ENCODE measurements at regions not wholly inside any gene's neighbourhood (a gene's known extent, or its start where the extent isn't known, plus 50 kb on each side); places are given as distances from the start of the nearest gene placed in this dataset.
"Not testable (repeated sequence)": the region's sequence is repeated elsewhere in the genome, so short reads cannot be mapped to it uniquely, and the experiment has no call there.

DNA sequence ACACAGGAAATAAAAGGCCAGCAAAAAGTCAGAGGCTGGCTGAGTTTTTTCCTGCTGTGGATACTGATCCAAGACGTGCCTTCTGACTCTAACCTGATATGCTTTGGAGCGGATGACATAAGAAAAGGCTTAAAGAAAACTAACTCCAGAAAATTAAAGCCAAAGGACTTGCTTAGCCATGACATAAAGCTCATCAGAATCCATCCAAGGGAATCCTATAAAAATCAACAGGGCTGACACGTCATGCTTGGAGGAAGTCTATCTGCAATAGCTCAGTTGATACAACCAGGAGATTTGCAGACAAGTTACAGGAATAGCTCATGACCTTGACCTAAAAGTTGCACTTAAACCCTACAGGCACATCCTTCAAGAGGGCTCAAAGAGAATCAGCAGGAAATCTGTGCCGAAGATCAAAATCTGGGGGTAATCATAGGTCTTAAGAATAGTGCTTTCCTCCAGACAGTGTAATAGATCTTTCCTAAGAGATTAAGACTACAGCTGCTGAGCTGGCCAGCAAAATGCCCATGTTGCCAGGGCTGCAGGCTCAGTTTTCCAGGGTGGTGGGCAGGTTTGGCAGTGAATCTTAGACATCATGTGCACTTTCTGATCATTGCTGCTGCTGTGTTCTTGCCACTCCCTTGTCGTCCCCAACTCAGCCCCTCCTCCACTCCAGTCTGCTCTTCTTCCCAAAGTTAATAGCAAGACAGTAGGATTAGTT is 111.5 kb upstream of the SVIL start:
- no peak for DNase-seq

DNA sequence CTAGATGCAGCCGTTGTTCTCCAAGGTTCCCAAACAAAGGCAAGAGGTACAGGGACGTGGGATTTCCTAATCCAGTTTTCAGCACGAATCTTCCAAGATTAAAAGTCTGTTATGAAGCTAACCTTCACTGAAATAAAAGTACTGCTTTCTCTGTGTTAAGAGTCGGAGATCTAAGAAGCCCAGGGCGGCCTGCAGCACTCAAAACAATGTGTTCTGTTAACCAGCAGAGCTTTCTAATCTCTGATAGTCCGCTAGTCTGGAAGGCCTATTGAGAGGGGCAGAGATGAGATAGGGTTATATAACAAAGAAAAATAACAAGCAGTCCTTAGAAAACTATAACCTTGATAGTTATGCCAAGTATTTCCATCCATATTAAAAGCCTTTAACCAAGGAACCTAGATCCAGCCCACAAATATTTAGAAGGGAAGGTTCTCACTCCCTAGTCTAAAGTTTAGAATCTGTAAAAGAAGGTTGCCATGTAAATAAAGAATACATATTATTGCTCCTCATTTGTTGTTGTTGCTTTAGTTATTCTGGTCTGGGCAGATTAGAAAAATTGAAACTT is 106.3 kb upstream of the SVIL start:
- no peak for DNase-seq

DNA sequence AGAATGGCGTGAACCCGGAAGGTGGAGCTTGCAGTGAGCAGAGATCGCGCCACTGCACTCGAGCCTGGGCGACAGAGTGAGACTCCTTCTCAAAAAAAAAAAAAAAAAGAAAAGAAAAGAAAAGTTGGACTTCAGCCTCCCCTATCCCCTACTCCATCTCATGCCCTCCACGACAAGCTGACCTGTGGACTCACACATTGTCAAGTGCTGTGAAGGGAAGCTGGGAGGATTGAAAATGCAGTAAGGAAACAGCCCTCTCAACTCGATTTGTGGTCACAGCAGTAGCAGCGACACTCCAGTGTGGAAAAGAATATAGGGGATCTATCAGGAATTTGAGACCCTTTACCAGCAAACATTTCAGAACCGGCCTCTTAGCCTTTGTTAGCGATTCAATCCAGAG is 103.6 kb upstream of the SVIL start:
- no peak for DNase-seq

DNA sequence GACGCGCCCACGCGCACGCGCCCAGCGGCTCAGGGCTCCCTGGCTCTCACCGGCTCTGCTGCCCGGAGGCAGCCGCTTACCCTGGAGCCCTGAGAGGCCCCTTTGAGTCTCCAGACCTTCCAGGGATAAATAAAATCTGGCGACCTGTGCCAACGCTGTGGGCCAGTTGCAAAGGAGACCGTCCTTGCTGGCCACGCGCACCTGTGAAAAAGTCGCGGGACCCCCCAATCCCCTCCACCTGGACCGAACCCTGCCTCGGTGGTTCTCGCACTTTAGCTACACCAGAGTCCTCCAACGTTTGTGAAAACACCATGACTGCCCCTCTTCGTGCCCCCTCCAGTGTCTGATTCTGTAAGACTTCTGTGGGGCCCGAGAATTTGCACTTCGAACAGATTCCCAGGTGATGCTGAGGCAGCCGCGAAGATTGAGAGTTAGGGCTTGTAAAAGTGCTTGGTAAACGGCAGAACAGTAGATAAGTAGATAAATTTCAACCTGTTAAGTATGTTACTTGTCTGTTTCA is 102.4 kb upstream of the SVIL start:
- no peak for DNase-seq

DNA sequence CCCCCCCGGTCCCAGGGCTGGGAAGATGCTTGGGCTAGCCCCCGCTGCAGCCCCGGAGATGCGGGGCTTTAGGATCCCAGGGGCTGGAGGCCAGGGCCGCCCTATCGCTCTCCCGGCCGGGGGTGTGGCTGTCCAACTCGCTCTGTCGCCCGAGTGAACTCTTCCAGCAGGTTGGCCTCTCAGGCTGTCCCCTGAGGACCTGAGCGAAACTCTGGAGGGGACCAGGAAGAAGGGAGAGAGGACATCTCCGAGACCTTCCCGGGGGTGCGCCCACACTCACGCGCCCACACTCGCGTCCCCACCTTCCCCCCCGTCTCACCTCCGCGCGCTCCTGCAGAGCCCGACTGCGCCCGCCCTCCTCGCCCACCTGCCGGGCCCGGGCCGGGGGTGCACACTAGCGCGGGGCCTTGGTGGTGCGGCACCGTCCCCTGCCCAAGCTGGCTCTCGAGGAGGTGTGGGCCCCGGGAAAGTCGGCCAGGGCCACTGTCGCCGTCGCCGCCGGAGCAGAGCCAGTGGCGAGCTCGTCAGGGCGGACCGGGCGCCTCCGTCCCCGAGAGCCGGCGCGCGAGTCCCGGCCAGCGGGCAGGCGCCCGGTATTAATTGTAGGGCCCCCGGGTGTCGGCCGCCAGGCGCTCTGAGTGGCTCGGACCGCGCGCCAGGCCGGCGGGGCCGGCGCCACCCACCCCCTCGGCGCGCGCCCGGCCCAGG is 101.7 kb upstream of the SVIL start:
- peak; percentile 81 for DNase-seq

DNA sequence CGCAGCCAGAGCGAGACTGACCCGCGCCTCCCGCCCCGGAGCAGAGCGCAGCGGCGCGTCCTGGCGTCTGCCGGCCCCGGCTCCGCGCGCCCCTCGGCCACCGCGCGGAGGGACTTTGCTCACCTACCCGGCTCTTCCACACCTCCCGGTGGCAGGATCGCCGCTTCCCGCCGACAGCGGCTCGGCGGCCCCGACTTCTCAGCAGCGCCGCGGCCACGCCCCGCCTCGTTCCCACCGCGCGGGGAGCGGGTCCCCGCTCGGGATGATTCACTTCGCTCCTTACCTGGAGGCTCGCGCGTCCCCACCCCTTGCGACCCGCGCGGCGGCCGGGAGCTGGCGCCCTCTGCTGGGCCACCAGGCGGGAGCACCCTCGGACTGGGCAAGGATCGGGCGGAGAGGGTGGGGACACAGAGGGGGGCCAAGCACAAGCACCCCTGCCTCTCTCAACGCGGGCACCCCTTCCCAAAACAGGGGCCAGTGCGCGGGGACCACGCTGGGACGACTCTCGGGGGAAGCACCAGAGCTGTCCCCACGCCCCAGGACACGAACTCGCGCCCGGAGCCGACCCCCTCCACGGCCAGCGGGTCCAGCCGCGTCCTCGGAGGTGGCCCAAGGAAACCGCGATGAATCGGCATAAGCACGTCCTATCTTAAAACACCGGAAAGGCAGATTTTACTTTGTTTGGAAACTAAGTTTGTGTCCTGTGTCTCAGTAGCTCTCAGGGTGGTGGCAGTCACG is 101.0 kb upstream of the SVIL start:
- DNase-seq, result peak; percentile 95

DNA sequence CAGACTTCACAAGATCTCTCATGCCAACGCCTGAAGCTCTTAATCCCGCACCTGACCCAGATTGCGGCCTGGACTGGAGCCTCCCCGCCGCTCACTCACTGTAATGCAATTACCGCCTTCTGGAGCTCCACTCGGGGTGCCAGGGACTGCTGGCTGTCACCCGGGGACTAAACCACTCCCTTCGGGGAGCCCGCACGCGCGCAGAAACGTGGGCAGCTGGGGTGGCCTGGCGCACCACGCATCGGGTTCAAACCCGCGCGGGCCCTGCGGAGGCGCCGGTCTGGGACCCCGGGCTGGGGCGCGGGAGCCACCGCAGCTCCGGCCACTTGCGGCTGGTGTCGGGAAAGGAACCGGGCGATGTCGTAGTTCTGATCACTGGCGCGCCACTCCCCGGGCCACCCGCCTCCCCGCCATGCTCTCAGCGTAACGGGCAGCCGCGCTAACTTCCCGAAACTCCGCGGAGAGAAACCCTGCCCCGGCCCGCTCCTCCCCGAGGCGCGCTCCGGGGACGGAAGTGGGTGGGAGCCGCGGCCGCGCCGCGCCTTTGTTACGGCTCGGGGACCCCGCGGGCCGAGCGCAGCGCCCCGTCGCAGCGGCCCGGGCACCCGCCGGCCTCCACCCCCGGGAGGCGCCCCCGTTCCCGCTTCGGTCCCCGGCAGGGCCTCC is 100.3 kb upstream of the SVIL start:
- DNase-seq, result peak; percentile 81

DNA sequence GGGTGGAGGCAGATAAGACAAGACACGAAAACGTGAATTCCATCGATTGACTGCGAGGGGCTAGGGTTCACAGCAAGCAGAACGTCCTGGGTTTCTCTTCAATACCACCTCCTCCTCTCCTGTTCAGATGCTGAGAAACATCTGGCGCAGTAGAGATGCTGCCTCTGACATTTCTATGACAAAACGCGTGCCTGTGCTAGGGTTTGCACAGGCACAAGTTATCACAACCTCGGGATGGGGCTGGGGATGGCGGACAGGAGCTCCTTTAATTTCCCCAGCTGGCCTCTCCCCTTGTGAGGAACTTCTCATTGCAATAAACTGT is 99.8 kb upstream of the SVIL start:
- DNase-seq, result no peak

DNA sequence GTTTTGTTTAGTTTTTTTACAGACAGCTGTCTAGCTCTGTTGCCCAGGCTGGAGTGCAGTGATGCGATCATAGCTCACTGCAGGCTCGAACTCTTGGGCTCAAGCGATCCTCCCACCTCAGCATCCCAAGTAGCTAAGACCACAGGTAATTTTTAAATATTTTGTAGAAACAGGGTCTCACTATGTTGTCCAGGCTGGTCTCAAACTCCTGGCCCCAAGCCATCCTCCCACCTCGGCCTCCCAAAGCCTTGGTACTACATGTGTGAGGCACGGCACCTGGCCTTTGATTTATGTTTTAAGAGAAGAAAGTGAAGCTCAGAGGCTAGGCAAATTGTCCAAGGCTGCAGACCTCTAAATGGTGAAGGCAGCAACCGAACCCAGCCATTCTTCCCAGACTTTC is 98.6 kb upstream of the SVIL start:
- DNase-seq, result no peak

DNA sequence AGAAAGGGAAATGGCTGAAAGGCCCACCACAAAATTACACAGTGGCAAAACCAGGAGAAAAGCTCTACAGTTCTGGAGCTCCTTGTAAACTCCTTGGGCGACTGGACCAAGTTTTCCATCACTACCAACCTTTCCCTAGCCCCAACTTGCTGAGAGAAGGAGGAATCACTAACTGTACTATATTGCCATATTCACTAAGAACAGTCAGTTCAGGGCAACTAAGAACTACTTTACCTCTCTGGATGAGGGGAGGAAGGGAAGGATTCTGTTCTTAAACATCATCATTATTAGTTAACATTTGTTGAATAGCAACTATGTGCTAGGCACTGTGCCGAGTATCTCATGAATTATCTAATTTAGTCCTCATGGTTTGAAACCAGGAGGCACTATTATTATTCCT is 98.1 kb upstream of the SVIL start:
- DNase-seq, result no peak

DNA sequence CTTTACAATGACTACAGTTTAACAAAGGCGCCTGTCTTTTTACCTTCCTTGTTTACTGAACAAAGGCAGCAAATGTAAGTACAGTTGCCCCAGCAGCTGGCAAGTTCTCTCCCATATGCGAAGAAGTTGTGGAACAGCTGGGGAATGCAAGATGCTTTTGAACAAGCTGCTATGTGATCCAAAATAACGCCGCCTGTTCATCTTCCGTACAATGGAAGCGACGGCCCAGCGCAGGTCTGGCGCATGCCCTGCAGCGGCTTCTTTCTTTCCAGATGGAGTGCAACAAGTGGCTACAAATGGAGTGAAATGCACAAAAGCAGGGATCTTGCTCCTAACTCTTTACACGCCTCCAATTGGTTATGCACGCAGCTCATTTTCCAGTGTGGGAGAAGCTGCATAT is 97.0 kb upstream of the SVIL start:
- DNase-seq, result peak; percentile 81

DNA sequence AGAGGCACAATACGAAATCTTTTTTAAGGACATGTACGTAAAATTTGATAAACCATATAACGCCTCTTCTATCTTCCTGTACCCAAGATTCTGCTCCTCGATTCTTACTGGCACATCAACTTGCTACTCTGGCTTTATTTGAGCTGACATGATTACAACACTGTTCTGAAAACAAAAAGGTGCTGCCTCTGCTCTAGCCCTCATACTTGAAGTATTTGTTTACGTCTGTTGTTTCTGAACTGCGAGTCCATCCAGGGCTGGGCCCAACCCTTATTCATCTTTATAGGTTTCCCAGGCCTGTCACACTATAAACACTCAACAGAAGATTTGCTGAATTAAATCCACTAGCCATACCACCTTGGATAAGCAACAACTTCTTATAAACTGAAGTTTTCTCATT is 96.2 kb upstream of the SVIL start:
- DNase-seq, result no peak

DNA sequence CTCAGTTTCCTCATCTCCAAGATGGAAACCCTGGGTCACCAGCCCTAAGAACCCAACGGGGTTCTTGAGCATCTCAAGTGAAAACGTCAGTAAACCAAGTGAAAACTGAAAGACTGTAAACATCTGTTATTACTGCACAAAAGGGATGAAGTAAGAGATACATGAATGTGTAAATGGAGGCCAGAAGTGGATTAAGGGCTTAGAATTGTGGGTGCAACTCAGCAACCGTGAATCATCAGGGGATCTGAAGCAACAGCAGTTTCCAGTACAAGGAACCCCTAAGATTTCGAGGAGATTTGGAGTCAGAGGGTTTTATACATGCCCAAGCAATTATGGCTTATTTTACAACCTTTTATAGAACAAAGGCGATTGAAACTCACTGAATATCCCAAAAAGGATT is 95.7 kb upstream of the SVIL start:
- DNase-seq, result no peak

DNA sequence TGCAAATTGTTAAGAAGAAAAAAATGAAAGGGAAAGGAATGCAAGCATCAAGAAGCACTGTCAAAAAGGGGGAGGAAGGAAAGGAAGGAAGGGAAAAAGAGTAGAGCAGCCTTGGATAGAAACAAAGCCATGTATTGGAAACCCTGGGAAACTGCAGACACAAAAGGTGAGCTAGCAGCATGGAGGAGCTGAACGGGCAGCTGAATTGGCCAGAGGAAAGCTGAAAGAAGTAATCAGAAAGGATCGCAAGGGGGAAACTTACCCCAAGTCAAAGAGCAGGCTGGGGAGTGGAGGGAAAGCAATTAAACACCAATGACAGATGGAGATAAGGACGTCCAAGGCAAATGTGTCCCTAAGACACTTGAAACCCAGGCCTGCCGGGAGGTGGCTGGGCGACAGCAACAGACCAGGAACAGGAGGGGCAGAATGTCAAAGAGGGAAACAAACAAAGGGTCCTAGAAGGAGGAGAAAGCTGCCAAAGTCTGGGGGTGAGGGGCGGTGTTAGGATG is 93.8 kb upstream of the SVIL start:
- DNase-seq, result peak; percentile 71

DNA sequence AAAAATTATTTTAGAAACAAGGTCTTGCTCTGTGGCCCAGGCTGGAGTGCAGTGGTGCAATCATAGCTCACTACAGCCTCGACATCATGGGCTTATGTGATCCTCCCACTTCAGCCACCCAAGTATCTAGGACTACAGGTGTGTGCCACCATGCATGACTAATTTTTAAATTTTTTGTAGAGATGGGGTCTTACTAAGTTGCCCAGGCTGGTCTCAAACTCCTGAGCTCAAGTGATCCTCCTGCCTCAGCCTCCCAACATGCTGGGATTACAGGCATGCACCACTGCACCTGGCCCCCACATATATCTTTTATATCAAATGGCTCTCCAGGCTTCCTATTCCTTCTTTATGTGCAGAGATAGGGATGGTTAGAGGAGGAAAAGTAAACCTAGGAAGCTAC is 91.2 kb upstream of the SVIL start:
- DNase-seq, result not testable (repeated sequence)

DNA sequence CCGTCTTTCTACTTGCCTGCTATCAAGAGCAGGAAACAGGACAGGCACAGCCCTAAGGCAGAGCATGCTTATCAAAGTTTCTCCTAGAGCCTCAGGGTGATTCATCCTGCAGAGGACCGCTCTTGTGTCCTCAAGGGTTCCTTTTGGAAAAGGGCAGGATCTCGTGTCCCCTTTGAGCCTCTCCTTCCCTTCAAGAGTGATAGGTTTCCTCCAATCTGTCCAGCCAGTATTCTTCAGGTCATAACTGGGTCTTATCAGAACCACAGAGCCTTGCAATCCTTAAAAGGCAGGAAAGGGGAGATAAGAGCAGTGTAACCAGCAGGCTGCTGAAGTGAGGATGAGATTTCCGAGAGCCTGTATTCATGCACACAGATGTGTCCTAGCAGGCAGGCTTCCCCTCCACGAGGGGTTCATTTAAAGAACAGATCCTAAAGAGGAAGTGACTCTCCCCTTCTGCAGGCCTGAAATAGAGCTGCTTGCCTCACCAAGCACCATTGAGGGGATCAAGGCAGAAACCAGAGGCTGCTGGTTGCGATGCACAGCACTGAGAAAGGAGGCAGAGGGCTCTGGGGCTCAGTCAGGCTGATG is 90.5 kb upstream of the SVIL start:
- DNase-seq, result no peak

DNA sequence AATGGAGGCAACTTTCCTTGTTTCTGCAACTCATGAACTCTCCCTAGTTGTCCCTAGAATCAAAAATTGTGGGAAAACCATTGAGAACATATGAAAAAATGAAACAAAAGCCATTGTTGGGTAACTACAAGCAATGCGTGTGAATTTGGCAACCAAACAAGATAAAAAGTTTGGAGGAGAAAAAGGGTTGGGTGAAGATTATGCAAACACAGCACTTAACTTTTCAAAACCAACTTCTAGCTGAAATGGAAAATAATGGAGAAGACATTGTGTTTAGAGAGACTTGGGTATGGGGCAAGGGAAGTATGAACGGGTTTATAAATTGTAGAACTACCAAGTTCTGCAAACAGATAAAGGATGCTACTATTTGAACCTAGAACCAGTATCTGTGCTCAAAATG is 89.0 kb upstream of the SVIL start:
- DNase-seq, result no peak

DNA sequence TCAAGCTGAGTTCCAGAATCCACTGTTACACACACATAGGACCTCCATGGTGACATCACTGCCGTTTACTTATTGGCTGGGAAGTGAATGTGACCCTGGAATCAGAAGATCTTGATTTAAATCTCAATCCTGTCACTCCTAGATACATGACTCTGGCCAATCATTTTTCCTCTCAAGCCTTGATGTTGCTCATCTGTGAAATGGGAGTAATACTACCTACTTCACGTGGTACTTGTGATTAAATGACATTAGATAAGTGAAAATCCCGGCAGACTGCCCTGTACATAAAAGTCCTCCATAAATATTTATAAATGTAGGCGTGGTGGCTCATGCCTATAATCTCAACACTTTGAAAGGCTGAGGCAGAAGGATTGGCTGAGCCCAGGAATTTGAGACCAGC is 88.0 kb upstream of the SVIL start:
- DNase-seq, result no peak

DNA sequence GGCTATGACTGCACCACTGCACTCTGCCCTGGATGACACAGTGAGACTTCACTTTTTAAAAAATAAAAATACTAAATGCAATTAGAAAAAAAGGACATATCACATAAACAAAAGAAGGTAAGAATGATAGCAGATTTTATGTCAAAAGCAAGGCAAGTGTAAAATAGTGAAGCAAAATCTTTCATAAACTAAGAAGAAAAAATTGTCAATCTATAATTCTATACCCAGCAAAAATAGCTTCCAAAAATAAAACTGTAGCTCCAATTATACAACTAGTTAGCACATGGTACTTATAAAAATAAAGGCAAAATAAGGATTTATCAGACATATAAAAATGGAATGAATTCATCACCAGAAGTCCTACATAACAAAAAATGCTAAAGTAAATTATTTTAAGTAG is 85.4 kb upstream of the SVIL start:
- no peak for DNase-seq

DNA sequence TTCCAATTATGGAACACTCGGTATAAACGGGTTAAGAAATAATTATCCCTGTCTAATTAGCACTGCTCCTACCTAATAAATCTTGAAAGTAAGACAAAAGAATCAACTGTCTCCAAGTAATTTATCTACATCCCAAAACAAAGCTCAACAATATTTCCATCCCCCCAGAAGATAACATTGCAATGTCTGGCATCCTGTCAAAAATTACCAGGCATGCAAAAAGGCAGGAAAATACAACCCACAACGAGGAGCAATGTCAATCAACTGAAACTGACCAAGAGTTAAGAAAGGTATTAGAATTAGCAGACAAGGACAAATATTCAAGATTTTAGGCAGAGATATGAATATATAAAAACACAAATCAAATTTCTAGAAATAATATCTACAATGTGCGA is 84.5 kb upstream of the SVIL start:
- no peak for DNase-seq

DNA sequence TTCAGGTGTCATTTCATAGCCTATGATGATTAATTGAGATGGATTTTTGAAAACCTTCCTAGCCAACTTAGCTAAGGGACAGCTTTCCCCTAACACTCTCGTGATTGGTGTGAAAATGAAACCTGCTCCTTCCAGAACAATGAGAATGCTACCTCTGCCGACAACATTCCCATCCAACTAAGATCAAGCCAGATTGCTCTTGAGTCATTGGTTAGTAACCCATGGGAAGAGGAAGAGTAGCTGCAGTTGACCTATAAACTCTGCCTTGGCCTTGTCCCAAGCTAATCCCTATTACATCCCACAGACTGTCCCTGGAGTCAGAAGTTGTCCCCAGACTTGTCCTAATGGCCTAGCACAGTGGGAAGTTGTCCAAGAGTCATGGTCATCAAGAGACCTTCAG is 80.5 kb upstream of the SVIL start:
- no peak for DNase-seq

DNA sequence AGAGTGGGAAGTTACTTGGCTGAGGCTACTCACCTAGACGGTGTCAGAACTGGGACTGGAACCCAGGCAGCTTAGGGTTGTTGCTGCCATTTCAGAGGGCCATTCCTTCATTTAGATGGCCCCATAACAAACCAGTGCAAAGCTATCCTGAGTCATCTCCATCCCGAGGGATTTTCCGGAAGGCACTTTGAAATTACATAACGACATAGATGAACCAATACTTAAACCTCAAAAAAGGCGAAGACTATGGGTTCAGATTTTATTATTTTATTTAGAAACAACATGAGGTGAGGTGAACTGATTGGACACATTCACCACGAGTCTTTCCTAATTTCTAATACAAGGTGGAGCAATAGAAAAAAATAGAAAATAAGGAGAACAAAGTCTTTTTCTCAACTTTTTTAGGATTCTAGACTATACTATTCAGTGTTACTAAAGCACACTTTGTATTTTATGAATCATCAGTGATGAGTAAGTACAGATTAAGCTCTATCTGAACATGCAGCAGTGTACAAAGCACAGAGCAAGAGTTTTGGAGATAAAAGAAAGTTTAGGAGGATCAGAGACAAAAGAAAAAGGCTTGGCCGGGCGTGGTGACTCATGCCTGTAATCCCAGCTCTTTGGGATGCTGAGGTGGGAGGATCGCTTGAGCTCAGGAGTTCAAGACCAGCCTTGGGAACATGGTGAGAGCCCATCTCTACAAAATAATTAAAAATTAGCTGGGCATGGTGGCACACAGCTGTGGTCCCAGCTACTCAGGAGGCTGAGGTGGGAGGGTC is 79.5 kb upstream of the SVIL start:
- DNase-seq, result no peak
